ENCODE measurements at regions not wholly inside any gene's neighbourhood (a gene's known extent, or its start where the extent isn't known, plus 50 kb on each side); places are given as distances from the start of the nearest gene placed in this dataset.

GRCh38 chr5:159773062-159773924 is 143.0 kb upstream of the ADRA1B start:
- H3K27me3 Mint-ChIP-seq (ENCODE audit: low read depth), result peaks cover 23% of the 10 kb centered on the region
- H3K4me1 Mint-ChIP-seq (ENCODE audit: low read depth), result peaks cover 16% of the 10 kb centered on the region
- no peaks in the 10 kb centered on the region for H3K9me3 Mint-ChIP-seq
- DNase-seq (peak; percentile 66), ATAC-seq (peak; percentile 97)
- H3K4me3 Mint-ChIP-seq, result peak overlapping the region; percentile 42
- H3K36me3 Mint-ChIP-seq (ENCODE audit: insufficient read depth), result no peaks in the 10 kb centered on the region

- H3K27me3 Mint-ChIP-seq (ENCODE audit: low read depth), result peaks cover 18% of the 10 kb centered on the region
- no peak overlapping the region for H3K4me3 Mint-ChIP-seq
- no peaks in the 10 kb centered on the region for H3K9me3 Mint-ChIP-seq
- no peak for ATAC-seq
- H3K36me3 Mint-ChIP-seq (ENCODE audit: insufficient read depth), result no peaks in the 10 kb centered on the region
- peaks cover 22% of the 10 kb centered on the region for H3K4me1 Mint-ChIP-seq (ENCODE audit: low read depth)
- DNase-seq, result no peak
These were observed 141.7 kb upstream of the ADRA1B start for GRCh38 chr5:159774476-159775031.

GRCh38 chr5:159775890-159776289 is 140.4 kb upstream of the ADRA1B start:
- ATAC-seq (no peak), DNase-seq (no peak)
- no peaks in the 10 kb centered on the region for H3K36me3 Mint-ChIP-seq (ENCODE audit: insufficient read depth)
- H3K4me1 Mint-ChIP-seq (ENCODE audit: low read depth), result peaks cover 28% of the 10 kb centered on the region
- no peak overlapping the region for H3K4me3 Mint-ChIP-seq
- peaks cover 18% of the 10 kb centered on the region for H3K27me3 Mint-ChIP-seq (ENCODE audit: low read depth)
- H3K9me3 Mint-ChIP-seq, result no peaks in the 10 kb centered on the region

GRCh38 chr5:159777049-159777660 is 139.1 kb upstream of the ADRA1B start:
- DNase-seq, result no peak
- H3K36me3 Mint-ChIP-seq (ENCODE audit: insufficient read depth), result no peaks in the 10 kb centered on the region
- H3K27me3 Mint-ChIP-seq (ENCODE audit: low read depth), result peaks cover 18% of the 10 kb centered on the region
- peaks cover 28% of the 10 kb centered on the region for H3K4me1 Mint-ChIP-seq (ENCODE audit: low read depth)
- no peaks in the 10 kb centered on the region for H3K9me3 Mint-ChIP-seq
- H3K4me3 Mint-ChIP-seq, result no peak overlapping the region
- no peak for ATAC-seq

- no peak overlapping the region for H3K4me3 Mint-ChIP-seq
These were observed 136.8 kb upstream of the ADRA1B start for GRCh38 chr5:159779481-159779880.

GRCh38 chr5:159780246-159780645 is 136.0 kb upstream of the ADRA1B start:
- H3K4me1 Mint-ChIP-seq (ENCODE audit: low read depth), result peaks cover 15% of the 10 kb centered on the region
- ATAC-seq, result no peak
- DNase-seq, result no peak
- H3K27me3 Mint-ChIP-seq (ENCODE audit: low read depth), result peaks cover 2% of the 10 kb centered on the region
- H3K4me3 Mint-ChIP-seq, result no peak overlapping the region
- no peaks in the 10 kb centered on the region for H3K36me3 Mint-ChIP-seq (ENCODE audit: insufficient read depth)
- no peaks in the 10 kb centered on the region for H3K9me3 Mint-ChIP-seq

More at GRCh38 chr5:159779481-159779880, 136.8 kb upstream of the ADRA1B start:
- H3K36me3 Mint-ChIP-seq (ENCODE audit: insufficient read depth), result no peaks in the 10 kb centered on the region
- peaks cover 15% of the 10 kb centered on the region for H3K4me1 Mint-ChIP-seq (ENCODE audit: low read depth)
- peaks cover 8% of the 10 kb centered on the region for H3K27me3 Mint-ChIP-seq (ENCODE audit: low read depth)
- ATAC-seq (no peak), DNase-seq (no peak)
- H3K9me3 Mint-ChIP-seq, result no peaks in the 10 kb centered on the region

- DNase-seq, result no peak
- Mint-ChIP-seq H3K4me1 (ENCODE audit: low read depth) (peaks cover 12% of the 10 kb centered on the region), H3K4me3 (no peak overlapping the region), H3K27me3 (ENCODE audit: low read depth) (peaks cover 4% of the 10 kb centered on the region), H3K9me3 (no peaks in the 10 kb centered on the region), H3K36me3 (ENCODE audit: insufficient read depth) (no peaks in the 10 kb centered on the region)
- ATAC-seq, result no peak
These were observed 134.6 kb upstream of the ADRA1B start for GRCh38 chr5:159781626-159782157.

GRCh38 chr5:159782197-159782994 is 133.9 kb upstream of the ADRA1B start:
- Mint-ChIP-seq H3K36me3 (ENCODE audit: insufficient read depth) (no peaks in the 10 kb centered on the region), H3K9me3 (no peaks in the 10 kb centered on the region), H3K27me3 (ENCODE audit: low read depth) (peaks cover 8% of the 10 kb centered on the region), H3K4me1 (ENCODE audit: low read depth) (peaks cover 12% of the 10 kb centered on the region), H3K4me3 (no peak overlapping the region)
- DNase-seq, result no peak
- no peak for ATAC-seq

GRCh38 chr5:159782995-159783300 is 133.3 kb upstream of the ADRA1B start:
- DNase-seq, result no peak
- Mint-ChIP-seq H3K4me3 (no peak overlapping the region), H3K36me3 (ENCODE audit: insufficient read depth) (no peaks in the 10 kb centered on the region), H3K27me3 (ENCODE audit: low read depth) (peaks cover 10% of the 10 kb centered on the region), H3K4me1 (ENCODE audit: low read depth) (peaks cover 12% of the 10 kb centered on the region), H3K9me3 (no peaks in the 10 kb centered on the region)
- no peak for ATAC-seq

GRCh38 chr5:159783726-159784247 is 132.5 kb upstream of the ADRA1B start:
- no peak for DNase-seq
- H3K36me3 Mint-ChIP-seq (ENCODE audit: insufficient read depth), result no peaks in the 10 kb centered on the region
- peaks cover 9% of the 10 kb centered on the region for H3K4me1 Mint-ChIP-seq (ENCODE audit: low read depth)
- H3K27me3 Mint-ChIP-seq (ENCODE audit: low read depth), result peaks cover 10% of the 10 kb centered on the region
- no peaks in the 10 kb centered on the region for H3K9me3 Mint-ChIP-seq
- H3K4me3 Mint-ChIP-seq, result no peak overlapping the region
- no peak for ATAC-seq

- ATAC-seq (no peak), DNase-seq (no peak)
- no peak overlapping the region for H3K4me3 Mint-ChIP-seq
- H3K27me3 Mint-ChIP-seq (ENCODE audit: low read depth), result peaks cover 10% of the 10 kb centered on the region
- peaks cover 3% of the 10 kb centered on the region for H3K4me1 Mint-ChIP-seq (ENCODE audit: low read depth)
- no peaks in the 10 kb centered on the region for H3K36me3 Mint-ChIP-seq (ENCODE audit: insufficient read depth)
- no peaks in the 10 kb centered on the region for H3K9me3 Mint-ChIP-seq
These were observed 131.3 kb upstream of the ADRA1B start for GRCh38 chr5:159784993-159785392.

GRCh38 chr5:159785656-159786055 is 130.6 kb upstream of the ADRA1B start:
- no peak for DNase-seq
- no peaks in the 10 kb centered on the region for H3K36me3 Mint-ChIP-seq (ENCODE audit: insufficient read depth)
- no peak overlapping the region for H3K4me3 Mint-ChIP-seq
- H3K4me1 Mint-ChIP-seq (ENCODE audit: low read depth), result no peaks in the 10 kb centered on the region
- no peak for ATAC-seq
- no peaks in the 10 kb centered on the region for H3K9me3 Mint-ChIP-seq
- peaks cover 10% of the 10 kb centered on the region for H3K27me3 Mint-ChIP-seq (ENCODE audit: low read depth)

- Mint-ChIP-seq H3K27me3 (ENCODE audit: low read depth) (peaks cover 10% of the 10 kb centered on the region), H3K9me3 (no peaks in the 10 kb centered on the region)
These were observed 130.1 kb upstream of the ADRA1B start for GRCh38 chr5:159786201-159786600.

More at GRCh38 chr5:159786201-159786600, 130.1 kb upstream of the ADRA1B start:
- ATAC-seq (no peak), DNase-seq (no peak)
- Mint-ChIP-seq H3K4me1 (ENCODE audit: low read depth) (no peaks in the 10 kb centered on the region), H3K4me3 (no peak overlapping the region), H3K36me3 (ENCODE audit: insufficient read depth) (no peaks in the 10 kb centered on the region)

Data from activated T-cell treated with anti-CD3 and anti-CD28 coated beads, Interleukin-2, amount 50 U/mL, for 4 hours (primary cell).